ENCODE measurements at regions not wholly inside any gene's neighbourhood (a gene's known extent, or its start where the extent isn't known, plus 50 kb on each side); places are given as distances from the start of the nearest gene placed in this dataset.

- FAIRE-seq (no peak), DNase-seq (ENCODE audit: low spot score) (no peak), ATAC-seq (no peak)
- Histone ChIP-seq H4K20me1 (ENCODE audit: insufficient read depth, low read length) (no peaks in the 10 kb centered on the region), H3K36me3 (replicated peaks in 1 of 2; ENCODE audit: control insufficient read depth in 1 of 2, insufficient read depth in 2 of 2, low read length in 2 of 2) (no peaks in the 10 kb centered on the region), H3K4me2 (ENCODE audit: low read depth, low read length) (no peak overlapping the region), H2AFZ (ENCODE audit: low read length) (no peak overlapping the region), H3K9ac (ENCODE audit: insufficient read depth, low read depth, low read length) (no peak overlapping the region), H3K4me1 (ENCODE audit: insufficient read depth, low read length) (no peaks in the 10 kb centered on the region), H3K4me3 (replicated peaks in 1 of 3; ENCODE audit: insufficient read depth in 1 of 3, low read depth in 2 of 3, low read length in 3 of 3) (no peak overlapping the region), H3K9me3 (ENCODE audit: low read length) (peaks cover 20% of the 10 kb centered on the region), H3K27me3 (ENCODE audit: control insufficient read depth in 1 of 2, insufficient read depth in 2 of 2, low read length in 2 of 2) (no peaks in the 10 kb centered on the region), H3K79me2 (ENCODE audit: insufficient read depth, low read length) (no peaks in the 10 kb centered on the region), H3K27ac (ENCODE audit: extremely low read length, insufficient read depth, low read length) (no peak overlapping the region)
- BruUV-seq (replicated peaks): no TSS peak
- in situ Hi-C loops (cut with HindIII; ENCODE audit: extremely low pct_ligation_motif_present, low pct_unique_long_range_greater_than_20kb) (no loop called here), intact Hi-C loops (cut with micrococcal nuclease; ENCODE audit: unreplicated experiment) (no loop called here)
- 0% methylated on average over 1 of the region's 1 CpG for WGBS (ENCODE audit: low lambda C conversion rate)
- POLR2A ChIA-PET: no interaction called here
- CTCF ChIA-PET (ENCODE audit: low intra/inter-chr PET ratio, low total read pairs): no interaction called here
- TF ChIP-seq ZBTB33 (CRISPR knock-in tag; IDR thresholded peaks at IDR 0.05) (no peak), ZNF33A (CRISPR knock-in tag; IDR thresholded peaks at IDR 0.05; ENCODE audit: borderline replicate concordance) (no peak), ZNF17 (CRISPR knock-in tag; IDR thresholded peaks at IDR 0.05) (no peak), ZNF331 (CRISPR knock-in tag; IDR thresholded peaks at IDR 0.05) (no peak), MYNN (CRISPR knock-in tag; IDR thresholded peaks at IDR 0.05; ENCODE audit: low read depth) (no peak), ZNF709 (CRISPR knock-in tag; IDR thresholded peaks at IDR 0.05) (no peak), KMT2A (CRISPR knock-in tag; IDR thresholded peaks at IDR 0.05) (no peak), GZF1 (CRISPR knock-in tag; IDR thresholded peaks at IDR 0.05) (no peak), ZKSCAN5 (CRISPR knock-in tag; IDR thresholded peaks at IDR 0.05) (no peak), ZNF615 (CRISPR knock-in tag; IDR thresholded peaks at IDR 0.05; ENCODE audit: borderline replicate concordance) (no peak), ZNF446 (CRISPR knock-in tag; IDR thresholded peaks at IDR 0.05) (no peak)
- TF ChIP-seq, protein P1, sequence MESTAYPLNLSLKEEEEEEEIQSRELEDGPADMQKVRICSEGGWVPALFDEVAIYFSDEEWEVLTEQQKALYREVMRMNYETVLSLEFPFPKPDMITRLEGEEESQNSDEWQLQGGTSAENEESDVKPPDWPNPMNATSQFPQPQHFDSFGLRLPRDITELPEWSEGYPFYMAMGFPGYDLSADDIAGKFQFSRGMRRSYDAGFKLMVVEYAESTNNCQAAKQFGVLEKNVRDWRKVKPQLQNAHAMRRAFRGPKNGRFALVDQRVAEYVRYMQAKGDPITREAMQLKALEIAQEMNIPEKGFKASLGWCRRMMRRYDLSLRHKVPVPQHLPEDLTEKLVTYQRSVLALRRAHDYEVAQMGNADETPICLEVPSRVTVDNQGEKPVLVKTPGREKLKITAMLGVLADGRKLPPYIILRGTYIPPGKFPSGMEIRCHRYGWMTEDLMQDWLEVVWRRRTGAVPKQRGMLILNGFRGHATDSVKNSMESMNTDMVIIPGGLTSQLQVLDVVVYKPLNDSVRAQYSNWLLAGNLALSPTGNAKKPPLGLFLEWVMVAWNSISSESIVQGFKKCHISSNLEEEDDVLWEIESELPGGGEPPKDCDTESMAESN (CRISPR knock-in tag; conservative IDR thresholded peaks at IDR 0.05): no peak
- TF ChIP-seq, protein P2, sequence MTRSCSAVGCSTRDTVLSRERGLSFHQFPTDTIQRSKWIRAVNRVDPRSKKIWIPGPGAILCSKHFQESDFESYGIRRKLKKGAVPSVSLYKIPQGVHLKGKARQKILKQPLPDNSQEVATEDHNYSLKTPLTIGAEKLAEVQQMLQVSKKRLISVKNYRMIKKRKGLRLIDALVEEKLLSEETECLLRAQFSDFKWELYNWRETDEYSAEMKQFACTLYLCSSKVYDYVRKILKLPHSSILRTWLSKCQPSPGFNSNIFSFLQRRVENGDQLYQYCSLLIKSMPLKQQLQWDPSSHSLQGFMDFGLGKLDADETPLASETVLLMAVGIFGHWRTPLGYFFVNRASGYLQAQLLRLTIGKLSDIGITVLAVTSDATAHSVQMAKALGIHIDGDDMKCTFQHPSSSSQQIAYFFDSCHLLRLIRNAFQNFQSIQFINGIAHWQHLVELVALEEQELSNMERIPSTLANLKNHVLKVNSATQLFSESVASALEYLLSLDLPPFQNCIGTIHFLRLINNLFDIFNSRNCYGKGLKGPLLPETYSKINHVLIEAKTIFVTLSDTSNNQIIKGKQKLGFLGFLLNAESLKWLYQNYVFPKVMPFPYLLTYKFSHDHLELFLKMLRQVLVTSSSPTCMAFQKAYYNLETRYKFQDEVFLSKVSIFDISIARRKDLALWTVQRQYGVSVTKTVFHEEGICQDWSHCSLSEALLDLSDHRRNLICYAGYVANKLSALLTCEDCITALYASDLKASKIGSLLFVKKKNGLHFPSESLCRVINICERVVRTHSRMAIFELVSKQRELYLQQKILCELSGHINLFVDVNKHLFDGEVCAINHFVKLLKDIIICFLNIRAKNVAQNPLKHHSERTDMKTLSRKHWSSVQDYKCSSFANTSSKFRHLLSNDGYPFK (CRISPR knock-in tag; IDR thresholded peaks at IDR 0.05; ENCODE audit: borderline replicate concordance): no peak
- TF ChIP-seq, protein P3, sequence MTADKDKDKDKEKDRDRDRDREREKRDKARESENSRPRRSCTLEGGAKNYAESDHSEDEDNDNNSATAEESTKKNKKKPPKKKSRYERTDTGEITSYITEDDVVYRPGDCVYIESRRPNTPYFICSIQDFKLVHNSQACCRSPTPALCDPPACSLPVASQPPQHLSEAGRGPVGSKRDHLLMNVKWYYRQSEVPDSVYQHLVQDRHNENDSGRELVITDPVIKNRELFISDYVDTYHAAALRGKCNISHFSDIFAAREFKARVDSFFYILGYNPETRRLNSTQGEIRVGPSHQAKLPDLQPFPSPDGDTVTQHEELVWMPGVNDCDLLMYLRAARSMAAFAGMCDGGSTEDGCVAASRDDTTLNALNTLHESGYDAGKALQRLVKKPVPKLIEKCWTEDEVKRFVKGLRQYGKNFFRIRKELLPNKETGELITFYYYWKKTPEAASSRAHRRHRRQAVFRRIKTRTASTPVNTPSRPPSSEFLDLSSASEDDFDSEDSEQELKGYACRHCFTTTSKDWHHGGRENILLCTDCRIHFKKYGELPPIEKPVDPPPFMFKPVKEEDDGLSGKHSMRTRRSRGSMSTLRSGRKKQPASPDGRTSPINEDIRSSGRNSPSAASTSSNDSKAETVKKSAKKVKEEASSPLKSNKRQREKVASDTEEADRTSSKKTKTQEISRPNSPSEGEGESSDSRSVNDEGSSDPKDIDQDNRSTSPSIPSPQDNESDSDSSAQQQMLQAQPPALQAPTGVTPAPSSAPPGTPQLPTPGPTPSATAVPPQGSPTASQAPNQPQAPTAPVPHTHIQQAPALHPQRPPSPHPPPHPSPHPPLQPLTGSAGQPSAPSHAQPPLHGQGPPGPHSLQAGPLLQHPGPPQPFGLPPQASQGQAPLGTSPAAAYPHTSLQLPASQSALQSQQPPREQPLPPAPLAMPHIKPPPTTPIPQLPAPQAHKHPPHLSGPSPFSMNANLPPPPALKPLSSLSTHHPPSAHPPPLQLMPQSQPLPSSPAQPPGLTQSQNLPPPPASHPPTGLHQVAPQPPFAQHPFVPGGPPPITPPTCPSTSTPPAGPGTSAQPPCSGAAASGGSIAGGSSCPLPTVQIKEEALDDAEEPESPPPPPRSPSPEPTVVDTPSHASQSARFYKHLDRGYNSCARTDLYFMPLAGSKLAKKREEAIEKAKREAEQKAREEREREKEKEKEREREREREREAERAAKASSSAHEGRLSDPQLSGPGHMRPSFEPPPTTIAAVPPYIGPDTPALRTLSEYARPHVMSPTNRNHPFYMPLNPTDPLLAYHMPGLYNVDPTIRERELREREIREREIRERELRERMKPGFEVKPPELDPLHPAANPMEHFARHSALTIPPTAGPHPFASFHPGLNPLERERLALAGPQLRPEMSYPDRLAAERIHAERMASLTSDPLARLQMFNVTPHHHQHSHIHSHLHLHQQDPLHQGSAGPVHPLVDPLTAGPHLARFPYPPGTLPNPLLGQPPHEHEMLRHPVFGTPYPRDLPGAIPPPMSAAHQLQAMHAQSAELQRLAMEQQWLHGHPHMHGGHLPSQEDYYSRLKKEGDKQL (CRISPR knock-in tag; IDR thresholded peaks at IDR 0.05; ENCODE audit: low read depth): no peak
Measured at GRCh38 chr4:116101321-116101720, 984.1 kb downstream of the TRAM1L1 start.

Data from HepG2 (cell line).